ENCODE measurements at regions not wholly inside any gene's neighbourhood (a gene's known extent, or its start where the extent isn't known, plus 50 kb on each side); places are given as distances from the start of the nearest gene placed in this dataset.

DNA sequence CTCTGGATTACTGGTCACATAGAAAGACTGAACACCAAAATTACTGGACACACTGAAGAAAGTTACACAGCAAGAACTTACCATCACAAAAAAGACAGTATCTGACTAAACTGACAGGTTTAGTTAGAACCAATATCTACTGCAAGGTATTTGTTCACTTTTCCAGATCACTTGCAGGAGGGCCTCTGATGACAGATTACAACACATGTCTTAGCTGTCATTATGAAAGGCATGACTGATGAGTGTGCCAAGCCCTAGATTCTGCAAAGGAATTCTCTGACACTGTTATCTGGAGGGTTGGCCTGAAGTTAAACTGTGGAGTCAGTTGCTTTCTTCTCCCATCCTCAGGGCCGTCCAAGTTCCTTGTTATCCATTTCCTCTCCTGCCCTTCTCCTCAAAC lies 242.7 kb downstream of the KIF20B start:
- no peak for DNase-seq (ENCODE audit: low read depth in 1 of 2, low spot score in 1 of 2)
- 14% methylated on average over 1 of the region's 1 CpG for WGBS (ENCODE audit: missing lambda C conversion rate)
- Histone ChIP-seq H3K27ac (no peak overlapping the region), H3K9me3 (no peaks in the 10 kb centered on the region), H3K4me2 (no peak overlapping the region), H3K4me1 (no peaks in the 10 kb centered on the region), H3K4me3 (no peak overlapping the region)
- ChIA-PET CTCF (no interaction called here), POLR2A (no interaction called here)
- FAIRE-seq = no peak
- ATAC-seq = no peak
- TF ChIP-seq CHD2 (IDR thresholded peaks at IDR 0.05; ENCODE audit: low read length, partially characterized antibody) (no peak), CBX8 (IDR thresholded peaks at IDR 0.05) (no peak), EHF (CRISPR knock-in tag; IDR thresholded peaks at IDR 0.05) (no peak), MAZ (IDR thresholded peaks at IDR 0.05; ENCODE audit: borderline replicate concordance, low read depth, low read length) (no peak), ZNF302 (CRISPR knock-in tag; IDR thresholded peaks at IDR 0.05) (no peak), CEBPB (IDR thresholded peaks at IDR 0.05) (no peak), KDM5A (IDR thresholded peaks at IDR 0.05) (no peak), EP300 (IDR thresholded peaks at IDR 0.05) (no peak), HOXB13 (CRISPR knock-in tag; IDR thresholded peaks at IDR 0.05; ENCODE audit: low read depth) (no peak), MYC (IDR thresholded peaks at IDR 0.05; ENCODE audit: borderline replicate concordance, low read length) (no peak), HOXB5 (CRISPR knock-in tag; IDR thresholded peaks at IDR 0.05) (no peak), MAFK (IDR thresholded peaks at IDR 0.05; ENCODE audit: partially characterized antibody) (no peak), FOSB (CRISPR knock-in tag; IDR thresholded peaks at IDR 0.05) (no peak)
- TF ChIP-seq, protein P1, sequence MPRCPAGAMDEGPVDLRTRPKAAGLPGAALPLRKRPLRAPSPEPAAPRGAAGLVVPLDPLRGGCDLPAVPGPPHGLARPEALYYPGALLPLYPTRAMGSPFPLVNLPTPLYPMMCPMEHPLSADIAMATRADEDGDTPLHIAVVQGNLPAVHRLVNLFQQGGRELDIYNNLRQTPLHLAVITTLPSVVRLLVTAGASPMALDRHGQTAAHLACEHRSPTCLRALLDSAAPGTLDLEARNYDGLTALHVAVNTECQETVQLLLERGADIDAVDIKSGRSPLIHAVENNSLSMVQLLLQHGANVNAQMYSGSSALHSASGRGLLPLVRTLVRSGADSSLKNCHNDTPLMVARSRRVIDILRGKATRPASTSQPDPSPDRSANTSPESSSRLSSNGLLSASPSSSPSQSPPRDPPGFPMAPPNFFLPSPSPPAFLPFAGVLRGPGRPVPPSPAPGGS (IDR thresholded peaks at IDR 0.05) = no peak
- TF ChIP-seq, protein P2, sequence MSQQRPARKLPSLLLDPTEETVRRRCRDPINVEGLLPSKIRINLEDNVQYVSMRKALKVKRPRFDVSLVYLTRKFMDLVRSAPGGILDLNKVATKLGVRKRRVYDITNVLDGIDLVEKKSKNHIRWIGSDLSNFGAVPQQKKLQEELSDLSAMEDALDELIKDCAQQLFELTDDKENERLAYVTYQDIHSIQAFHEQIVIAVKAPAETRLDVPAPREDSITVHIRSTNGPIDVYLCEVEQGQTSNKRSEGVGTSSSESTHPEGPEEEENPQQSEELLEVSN (IDR thresholded peaks at IDR 0.05; ENCODE audit: borderline replicate concordance, low read depth) = no peak
- TF ChIP-seq, protein P3, sequence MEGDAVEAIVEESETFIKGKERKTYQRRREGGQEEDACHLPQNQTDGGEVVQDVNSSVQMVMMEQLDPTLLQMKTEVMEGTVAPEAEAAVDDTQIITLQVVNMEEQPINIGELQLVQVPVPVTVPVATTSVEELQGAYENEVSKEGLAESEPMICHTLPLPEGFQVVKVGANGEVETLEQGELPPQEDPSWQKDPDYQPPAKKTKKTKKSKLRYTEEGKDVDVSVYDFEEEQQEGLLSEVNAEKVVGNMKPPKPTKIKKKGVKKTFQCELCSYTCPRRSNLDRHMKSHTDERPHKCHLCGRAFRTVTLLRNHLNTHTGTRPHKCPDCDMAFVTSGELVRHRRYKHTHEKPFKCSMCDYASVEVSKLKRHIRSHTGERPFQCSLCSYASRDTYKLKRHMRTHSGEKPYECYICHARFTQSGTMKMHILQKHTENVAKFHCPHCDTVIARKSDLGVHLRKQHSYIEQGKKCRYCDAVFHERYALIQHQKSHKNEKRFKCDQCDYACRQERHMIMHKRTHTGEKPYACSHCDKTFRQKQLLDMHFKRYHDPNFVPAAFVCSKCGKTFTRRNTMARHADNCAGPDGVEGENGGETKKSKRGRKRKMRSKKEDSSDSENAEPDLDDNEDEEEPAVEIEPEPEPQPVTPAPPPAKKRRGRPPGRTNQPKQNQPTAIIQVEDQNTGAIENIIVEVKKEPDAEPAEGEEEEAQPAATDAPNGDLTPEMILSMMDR (IDR thresholded peaks at IDR 0.05) = no peak
- TF ChIP-seq, protein P4, sequence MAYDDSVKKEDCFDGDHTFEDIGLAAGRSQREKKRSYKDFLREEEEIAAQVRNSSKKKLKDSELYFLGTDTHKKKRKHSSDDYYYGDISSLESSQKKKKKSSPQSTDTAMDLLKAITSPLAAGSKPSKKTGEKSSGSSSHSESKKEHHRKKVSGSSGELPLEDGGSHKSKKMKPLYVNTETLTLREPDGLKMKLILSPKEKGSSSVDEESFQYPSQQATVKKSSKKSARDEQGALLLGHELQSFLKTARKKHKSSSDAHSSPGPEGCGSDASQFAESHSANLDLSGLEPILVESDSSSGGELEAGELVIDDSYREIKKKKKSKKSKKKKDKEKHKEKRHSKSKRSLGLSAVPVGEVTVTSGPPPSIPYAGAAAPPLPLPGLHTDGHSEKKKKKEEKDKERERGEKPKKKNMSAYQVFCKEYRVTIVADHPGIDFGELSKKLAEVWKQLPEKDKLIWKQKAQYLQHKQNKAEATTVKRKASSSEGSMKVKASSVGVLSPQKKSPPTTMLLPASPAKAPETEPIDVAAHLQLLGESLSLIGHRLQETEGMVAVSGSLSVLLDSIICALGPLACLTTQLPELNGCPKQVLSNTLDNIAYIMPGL (CRISPR knock-in tag; IDR thresholded peaks at IDR 0.05; ENCODE audit: borderline replicate concordance) = no peak

DNA sequence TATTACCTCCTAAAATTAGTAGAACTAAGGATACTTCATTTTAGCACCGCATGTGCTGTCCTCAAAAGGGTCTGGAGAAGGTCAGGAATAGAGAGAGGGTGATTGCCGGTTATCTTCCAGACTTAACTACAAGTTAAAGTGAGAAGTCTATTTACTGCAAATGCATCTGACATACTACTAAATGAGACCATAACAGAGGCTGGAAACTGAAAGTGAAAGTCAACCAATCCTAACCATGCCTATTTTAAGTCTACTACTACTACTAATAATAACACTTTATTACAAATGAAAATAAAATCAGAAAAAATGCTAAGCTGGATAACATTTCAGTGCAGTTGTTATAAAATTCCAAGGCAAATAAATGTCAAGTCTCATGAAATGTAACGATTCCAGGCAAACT lies 244.7 kb downstream of the KIF20B start:
- DNase-seq (ENCODE audit: low read depth in 1 of 2, low spot score in 1 of 2) = no peak
- no peaks in the 10 kb centered on the region for H3K4me1 ChIP-seq

More for the DNA sequence above, 244.7 kb downstream of the KIF20B start:
- ChIA-PET CTCF (interaction anchor here (1.4 to 1.6 kb wide), 2 partner anchors 8 to 11 kb away, joined by 3 to 7 read pairs; no protein-coding TSS in a partner anchor), POLR2A (no interaction called here)
- no peak for TF ChIP-seq CHD4 (IDR thresholded peaks at IDR 0.05; ENCODE audit: borderline replicate concordance)
- TF ChIP-seq JUN (IDR thresholded peaks at IDR 0.05) = no peak
- TF ChIP-seq SMC3 (IDR thresholded peaks at IDR 0.05) = no peak
- TF ChIP-seq RCOR1 (IDR thresholded peaks at IDR 0.05; ENCODE audit: low read depth, low read length) = no peak
- TF ChIP-seq, protein P5, sequence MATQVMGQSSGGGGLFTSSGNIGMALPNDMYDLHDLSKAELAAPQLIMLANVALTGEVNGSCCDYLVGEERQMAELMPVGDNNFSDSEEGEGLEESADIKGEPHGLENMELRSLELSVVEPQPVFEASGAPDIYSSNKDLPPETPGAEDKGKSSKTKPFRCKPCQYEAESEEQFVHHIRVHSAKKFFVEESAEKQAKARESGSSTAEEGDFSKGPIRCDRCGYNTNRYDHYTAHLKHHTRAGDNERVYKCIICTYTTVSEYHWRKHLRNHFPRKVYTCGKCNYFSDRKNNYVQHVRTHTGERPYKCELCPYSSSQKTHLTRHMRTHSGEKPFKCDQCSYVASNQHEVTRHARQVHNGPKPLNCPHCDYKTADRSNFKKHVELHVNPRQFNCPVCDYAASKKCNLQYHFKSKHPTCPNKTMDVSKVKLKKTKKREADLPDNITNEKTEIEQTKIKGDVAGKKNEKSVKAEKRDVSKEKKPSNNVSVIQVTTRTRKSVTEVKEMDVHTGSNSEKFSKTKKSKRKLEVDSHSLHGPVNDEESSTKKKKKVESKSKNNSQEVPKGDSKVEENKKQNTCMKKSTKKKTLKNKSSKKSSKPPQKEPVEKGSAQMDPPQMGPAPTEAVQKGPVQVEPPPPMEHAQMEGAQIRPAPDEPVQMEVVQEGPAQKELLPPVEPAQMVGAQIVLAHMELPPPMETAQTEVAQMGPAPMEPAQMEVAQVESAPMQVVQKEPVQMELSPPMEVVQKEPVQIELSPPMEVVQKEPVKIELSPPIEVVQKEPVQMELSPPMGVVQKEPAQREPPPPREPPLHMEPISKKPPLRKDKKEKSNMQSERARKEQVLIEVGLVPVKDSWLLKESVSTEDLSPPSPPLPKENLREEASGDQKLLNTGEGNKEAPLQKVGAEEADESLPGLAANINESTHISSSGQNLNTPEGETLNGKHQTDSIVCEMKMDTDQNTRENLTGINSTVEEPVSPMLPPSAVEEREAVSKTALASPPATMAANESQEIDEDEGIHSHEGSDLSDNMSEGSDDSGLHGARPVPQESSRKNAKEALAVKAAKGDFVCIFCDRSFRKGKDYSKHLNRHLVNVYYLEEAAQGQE (IDR thresholded peaks at IDR 0.05) = no peak
- no peak for TF ChIP-seq ESRRA (IDR thresholded peaks at IDR 0.05; ENCODE audit: borderline replicate concordance, low read length)
- TF ChIP-seq NR3C1 (IDR thresholded peaks at IDR 0.05) = no peak
- no peak for TF ChIP-seq MAZ (IDR thresholded peaks at IDR 0.05; ENCODE audit: borderline replicate concordance, low read depth, low read length)
- no peak for TF ChIP-seq FOSB (CRISPR knock-in tag; IDR thresholded peaks at IDR 0.05)
- TF ChIP-seq POLR2AphosphoS2 (conservative IDR thresholded peaks at IDR 0.05; ENCODE audit: low read length) = no peak
- no peak for TF ChIP-seq FOSL2 (IDR thresholded peaks at IDR 0.05)
- no peak for TF ChIP-seq FOSL2 (CRISPR knock-in tag; IDR thresholded peaks at IDR 0.05)
- no peak for TF ChIP-seq EHMT2 (IDR thresholded peaks at IDR 0.05; ENCODE audit: low read depth)
- TF ChIP-seq TP53 (CRISPR knock-in tag; IDR thresholded peaks at IDR 0.05) = no peak
- Histone ChIP-seq H3K4me3 (no peak overlapping the region), H3K27ac (no peak overlapping the region), H3K4me2 (0 out of 3 replicates have a peak overlapping the region, but pooled peaks have one; percentile 4), H3K9me3 (no peaks in the 10 kb centered on the region)
- FAIRE-seq (no peak), ATAC-seq (no peak)
- WGBS (ENCODE audit: missing lambda C conversion rate) = 28% methylated on average over 3 of the region's 3 CpGs
